BE2C (cell line): ENCODE measurements at regions not wholly inside any gene's neighbourhood (a gene's known extent, or its start where the extent isn't known, plus 50 kb on each side); places are given as distances from the start of the nearest gene placed in this dataset.

Experiments
- DNase-seq: peaks from one replicate; pipeline ENCODE4 v3.0.0-alpha.2; 2020
- H3K27me3 ChIP-seq: fragments of 250-450 bp; sonication (Bioruptor Pico); 2 replicates; pipeline ENCODE4 v1.5.1; 2020; ENCODE audit warnings: mild to moderate bottlenecking
- H3K36me3 ChIP-seq: fragments of 250-450 bp; sonication (Bioruptor Pico); 2 replicates; pipeline ENCODE4 v1.5.1; 2020; ENCODE audit warnings: mild to moderate bottlenecking
- H3K4me1 ChIP-seq: fragments of 250-450 bp; sonication (Bioruptor Pico); 2 replicates; pipeline ENCODE4 v1.5.1; 2020
- H3K4me3 ChIP-seq: 2 replicates; pipeline ENCODE4 v1.5.1; 2011; ENCODE audit warnings: low read depth, low read length
- H3K9me3 ChIP-seq: fragments of 250-450 bp; sonication (Bioruptor Pico); 2 replicates; pipeline ENCODE4 v1.5.1; 2020
- CTCF ChIP-seq: IDR thresholded peaks from 2 replicates; pipeline ENCODE4 v1.5.1; 2012; ENCODE audit warnings: mild to moderate bottlenecking, low read depth, low read length

GRCh38 chr12:102539651-102540553, 59.5 kb upstream of the IGF1 start:
- no peaks in the 10 kb centered on the region for H3K4me1 ChIP-seq
- TF ChIP-seq CTCF, result no peak

GRCh38 chr12:102535306-102535705, 54.9 kb upstream of the IGF1 start:
- Histone ChIP-seq H3K9me3 (no peaks in the 10 kb centered on the region), H3K27me3 (no peaks in the 10 kb centered on the region; the same call in 1 of the 2 replicates), H3K4me3 (no peak overlapping the region), H3K4me1 (no peaks in the 10 kb centered on the region), H3K36me3 (no peaks in the 10 kb centered on the region)
- DNase-seq, result no peak
- no peak for TF ChIP-seq CTCF

More at GRCh38 chr12:102539651-102540553, 59.5 kb upstream of the IGF1 start:
- H3K9me3 ChIP-seq, result no peaks in the 10 kb centered on the region
- no peak for DNase-seq
- no peaks in the 10 kb centered on the region; the same call in 1 of the 2 replicates for H3K27me3 ChIP-seq
- no peaks in the 10 kb centered on the region for H3K36me3 ChIP-seq
- no peak overlapping the region for H3K4me3 ChIP-seq

GRCh38 chr12:102534899-102535298, 54.5 kb upstream of the IGF1 start:
- H3K4me1 ChIP-seq, result no peaks in the 10 kb centered on the region
- no peak for DNase-seq
- H3K27me3 ChIP-seq, result no peaks in the 10 kb centered on the region; the same call in 1 of the 2 replicates
- no peak overlapping the region for H3K4me3 ChIP-seq
- H3K36me3 ChIP-seq, result no peaks in the 10 kb centered on the region
- no peaks in the 10 kb centered on the region for H3K9me3 ChIP-seq
- TF ChIP-seq CTCF, result no peak

- Histone ChIP-seq H3K4me1 (no peaks in the 10 kb centered on the region), H3K27me3 (no peaks in the 10 kb centered on the region; the same call in 1 of the 2 replicates), H3K36me3 (no peaks in the 10 kb centered on the region), H3K9me3 (no peaks in the 10 kb centered on the region), H3K4me3 (no peak overlapping the region)
- TF ChIP-seq CTCF, result no peak
- no peak for DNase-seq
These were observed 53.3 kb upstream of the IGF1 start for GRCh38 chr12:102533483-102534215.
